OCI-LY7 (cell line): ENCODE measurements at regions not wholly inside any gene's neighbourhood (a gene's known extent, or its start where the extent isn't known, plus 50 kb on each side); places are given as distances from the start of the nearest gene placed in this dataset.

Experiments
- BruUV-seq: library from RNA; stranded (reverse); fragments of 400-500 nt; replicated peaks from 2 replicates; lab custom pipeline; 2021; lab: Mats Ljungman, UMichigan
- CTCF ChIA-PET: fragments of 300-600 bp; sonication (Branson Sonifier 250); formaldehyde crosslinking; loops from one replicate; lab custom pipeline; 2022; ENCODE audit warnings: antibody characterized with exemption; ENCODE audit not compliant: unreplicated experiment; lab: Charles Lee
- POLR2A ChIA-PET: fragments of 300-600 bp; sonication (Branson Sonifier 250); formaldehyde crosslinking; loops from one replicate; lab custom pipeline; 2022; ENCODE audit warnings: antibody characterized with exemption; lab: Charles Lee
- DNase-seq: peaks from one replicate; pipeline ENCODE4 v3.0.0-alpha.2; 2015; ENCODE audit warnings: low spot score
- H2AFZ ChIP-seq: fragments of 200-600 bp; sonication (generic), shearing (Covaris generic); 2 replicates; pipeline ENCODE4 v1.6.1; 2014; ENCODE audit warnings: mild to moderate bottlenecking, antibody characterized with exemption, low read length, moderate library complexity
- H3K27ac ChIP-seq: fragments of 200-600 bp; sonication (generic); 2 replicates; pipeline ENCODE4 v1.5.1; 2014; ENCODE audit warnings: mixed run types, low read depth, mild to moderate bottlenecking, moderate library complexity, low read length, inconsistent platforms; ENCODE audit not compliant: poor library complexity, severe bottlenecking
- H3K36me3 ChIP-seq: fragments of 200-600 bp; sonication (generic); 2 replicates; pipeline ENCODE4 v1.6.1; 2014; ENCODE audit warnings: mild to moderate bottlenecking, antibody characterized with exemption, low read length, moderate library complexity, mixed read lengths; ENCODE audit not compliant: insufficient read depth
- H3K4me1 ChIP-seq: fragments of 200-600 bp; sonication (generic); 2 replicates; pipeline ENCODE4 v1.5.1; 2014; ENCODE audit warnings: mild to moderate bottlenecking, low read length; ENCODE audit not compliant: insufficient read depth, poor library complexity, severe bottlenecking
- H3K4me2 ChIP-seq: fragments of 200-600 bp; sonication (generic); 2 replicates; pipeline ENCODE4 v1.6.1; 2014; ENCODE audit warnings: mild to moderate bottlenecking, low read length
- H3K4me3 ChIP-seq: fragments of 200-600 bp; sonication (generic); 2 replicates; pipeline ENCODE4 v1.5.1; 2014; ENCODE audit warnings: mild to moderate bottlenecking, low read depth, low read length; ENCODE audit not compliant: poor library complexity, severe bottlenecking
- H3K79me2 ChIP-seq: fragments of 200-600 bp; sonication (generic); 2 replicates; pipeline ENCODE4 v1.6.1; 2016; ENCODE audit warnings: low read depth, mild to moderate bottlenecking, low read length, moderate library complexity, mixed read lengths; ENCODE audit not compliant: insufficient read depth
- H3K9me2 ChIP-seq: fragments of 200-600 bp; sonication (generic); 2 replicates; pipeline ENCODE4 v1.6.1; 2016; ENCODE audit warnings: mild to moderate bottlenecking, low read length, mixed read lengths; ENCODE audit not compliant: insufficient read depth
- H3K9me3 ChIP-seq: fragments of 200-600 bp; sonication (generic); 2 replicates; pipeline ENCODE4 v1.6.1; 2014; ENCODE audit warnings: mild to moderate bottlenecking, mixed run types, low read length, mixed read lengths
- H4K20me1 ChIP-seq: fragments of 200-600 bp; sonication (generic); 2 replicates; pipeline ENCODE4 v1.6.1; 2014; ENCODE audit warnings: mild to moderate bottlenecking, antibody characterized with exemption, low read length, moderate library complexity, mixed read lengths; ENCODE audit not compliant: insufficient read depth
- EZH2phosphoT487 ChIP-seq: fragments of 200-600 bp; sonication (generic); IDR thresholded peaks from 2 replicates; pipeline ENCODE4 v1.6.1; 2018; ENCODE audit warnings: low read depth, borderline replicate concordance, mild to moderate bottlenecking, mixed run types, antibody characterized with exemption, low read length, moderate library complexity, mixed read lengths
- intact Hi-C: fragments of 100-400 bp; cut with micrococcal nuclease; formaldehyde crosslinking; loops from one replicate; pipeline ENCODE4 v1.10.0; 2022; ENCODE audit not compliant: unreplicated experiment
- TF ChIP-seq, protein P1 (sequence below): fragments of 200-600 bp; sonication (generic); conservative IDR thresholded peaks from 2 replicates; pipeline ENCODE4 v1.5.1; 2014; ENCODE audit warnings: mild to moderate bottlenecking, antibody characterized with exemption, low read length, moderate library complexity, mixed read lengths

DNA sequence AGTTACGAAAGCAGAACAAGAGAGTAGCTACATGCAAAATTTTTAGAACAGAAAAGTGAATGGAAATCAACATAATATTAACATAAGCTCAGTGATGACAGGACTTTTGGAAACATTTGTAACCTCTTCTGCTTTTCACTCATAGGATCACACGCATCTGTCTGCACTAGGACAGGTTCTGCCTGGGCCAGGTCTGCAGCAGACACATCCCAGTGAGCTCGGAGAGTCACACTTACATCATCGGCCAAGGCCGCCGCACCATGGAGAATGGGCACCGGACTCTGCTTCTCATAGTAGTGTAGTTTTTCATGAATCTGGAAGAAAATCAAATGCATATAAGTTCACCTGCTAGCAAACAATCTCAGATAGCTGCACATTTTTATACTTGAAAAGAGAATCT is 150.9 kb upstream of the ODAD2 start:
- H3K9me3 ChIP-seq: no peaks in the 10 kb centered on the region
- BruUV-seq: no TSS peak
- intact Hi-C loops: no loop called here
- no peak for DNase-seq
- no peaks in the 10 kb centered on the region for H3K4me1 ChIP-seq
- no peaks in the 10 kb centered on the region for H3K79me2 ChIP-seq
- H3K9me2 ChIP-seq: no peaks in the 10 kb centered on the region
- no peaks in the 10 kb centered on the region for H4K20me1 ChIP-seq
- H3K36me3 ChIP-seq: no peaks in the 10 kb centered on the region
- POLR2A ChIA-PET: interaction anchor here (1.5 to 2.4 kb wide), 3 partner anchors 10 to 19 kb away, joined by 4 to 11 read pairs (median 8); no protein-coding TSS in a partner anchor
- H3K4me2 ChIP-seq: no peak overlapping the region
- CTCF ChIA-PET: no interaction called here
- TF ChIP-seq, protein P1, sequence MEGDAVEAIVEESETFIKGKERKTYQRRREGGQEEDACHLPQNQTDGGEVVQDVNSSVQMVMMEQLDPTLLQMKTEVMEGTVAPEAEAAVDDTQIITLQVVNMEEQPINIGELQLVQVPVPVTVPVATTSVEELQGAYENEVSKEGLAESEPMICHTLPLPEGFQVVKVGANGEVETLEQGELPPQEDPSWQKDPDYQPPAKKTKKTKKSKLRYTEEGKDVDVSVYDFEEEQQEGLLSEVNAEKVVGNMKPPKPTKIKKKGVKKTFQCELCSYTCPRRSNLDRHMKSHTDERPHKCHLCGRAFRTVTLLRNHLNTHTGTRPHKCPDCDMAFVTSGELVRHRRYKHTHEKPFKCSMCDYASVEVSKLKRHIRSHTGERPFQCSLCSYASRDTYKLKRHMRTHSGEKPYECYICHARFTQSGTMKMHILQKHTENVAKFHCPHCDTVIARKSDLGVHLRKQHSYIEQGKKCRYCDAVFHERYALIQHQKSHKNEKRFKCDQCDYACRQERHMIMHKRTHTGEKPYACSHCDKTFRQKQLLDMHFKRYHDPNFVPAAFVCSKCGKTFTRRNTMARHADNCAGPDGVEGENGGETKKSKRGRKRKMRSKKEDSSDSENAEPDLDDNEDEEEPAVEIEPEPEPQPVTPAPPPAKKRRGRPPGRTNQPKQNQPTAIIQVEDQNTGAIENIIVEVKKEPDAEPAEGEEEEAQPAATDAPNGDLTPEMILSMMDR: no peak
- TF ChIP-seq EZH2phosphoT487: no peak
- no peak overlapping the region for H3K27ac ChIP-seq
- no peak overlapping the region for H3K4me3 ChIP-seq
- no peak overlapping the region for H2AFZ ChIP-seq

DNA sequence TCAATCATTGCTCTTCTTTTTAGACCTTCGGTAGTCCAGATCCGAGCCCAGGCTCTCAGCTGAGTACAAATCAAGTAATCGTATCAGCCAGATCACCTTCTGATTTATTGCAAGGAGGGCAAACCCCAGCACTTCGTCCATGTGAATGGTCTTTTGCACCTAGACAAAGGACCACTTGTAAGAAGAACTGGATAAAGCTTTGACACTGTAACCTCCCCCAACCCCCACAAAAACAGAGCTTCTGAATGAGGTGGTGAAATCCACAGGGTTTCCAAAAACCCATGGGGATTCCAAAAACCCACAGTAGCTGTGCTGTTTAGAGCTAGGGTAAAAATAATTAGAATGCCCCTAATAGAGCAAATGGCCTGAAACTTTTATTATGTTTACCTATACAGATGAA is 148.8 kb upstream of the ODAD2 start:
- Histone ChIP-seq H3K4me2 (no peak overlapping the region), H4K20me1 (no peaks in the 10 kb centered on the region), H3K79me2 (no peaks in the 10 kb centered on the region), H3K27ac (no peak overlapping the region), H2AFZ (no peak overlapping the region), H3K9me3 (no peaks in the 10 kb centered on the region), H3K36me3 (no peaks in the 10 kb centered on the region), H3K4me1 (no peaks in the 10 kb centered on the region), H3K4me3 (no peak overlapping the region), H3K9me2 (no peaks in the 10 kb centered on the region)
- no peak for TF ChIP-seq EZH2phosphoT487
- TF ChIP-seq, protein P1: no peak
- POLR2A ChIA-PET: interaction anchor here (0.5 to 2.4 kb wide), 4 partner anchors 8 to 266 kb away, joined by 3 to 11 read pairs (median 5); no protein-coding TSS in a partner anchor
- no peak for DNase-seq
- CTCF ChIA-PET: no interaction called here
- intact Hi-C loops: no loop called here
- no TSS peak for BruUV-seq

DNA sequence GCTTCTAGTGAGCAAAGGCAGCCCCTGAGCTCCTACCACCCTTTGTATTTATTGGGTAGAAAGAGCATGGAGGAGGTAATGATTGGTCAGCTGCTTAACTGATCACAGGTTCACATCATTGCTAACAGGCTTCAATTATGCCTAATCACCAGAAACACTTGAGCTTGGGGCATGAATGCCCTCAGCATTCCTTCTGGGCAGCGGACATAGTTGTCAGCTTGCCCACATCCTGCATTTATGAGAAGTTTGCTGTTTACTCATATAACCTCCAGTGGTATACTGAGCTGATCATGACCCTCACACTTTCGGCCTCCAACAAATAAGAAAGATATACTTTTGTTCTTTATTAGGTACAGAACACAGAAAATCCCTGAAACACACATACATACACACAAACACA is 140.3 kb upstream of the ODAD2 start:
- H3K27ac ChIP-seq: no peak overlapping the region
- peaks cover 18% of the 10 kb centered on the region; the same call in 1 of the 2 replicates for H3K9me3 ChIP-seq
- H3K4me3 ChIP-seq: no peak overlapping the region
- intact Hi-C loops: no loop called here
- no TSS peak for BruUV-seq
- H4K20me1 ChIP-seq: no peaks in the 10 kb centered on the region
- no peak overlapping the region for H3K4me2 ChIP-seq
- CTCF ChIA-PET: no interaction called here
- H3K9me2 ChIP-seq: no peaks in the 10 kb centered on the region
- POLR2A ChIA-PET: interaction anchor here (0.5 to 1.8 kb wide), 6 partner anchors 8 to 768 kb away, joined by 3 to 11 read pairs (median 3); no protein-coding TSS in a partner anchor
- no peaks in the 10 kb centered on the region for H3K79me2 ChIP-seq
- TF ChIP-seq, protein P1: no peak
- TF ChIP-seq EZH2phosphoT487: no peak
- H3K36me3 ChIP-seq: no peaks in the 10 kb centered on the region; the same call in 1 of the 2 replicates
- H2AFZ ChIP-seq: no peak overlapping the region
- no peak for DNase-seq
- H3K4me1 ChIP-seq: no peaks in the 10 kb centered on the region
